OCI-LY3 (cell line): ENCODE measurements at regions not wholly inside any gene's neighbourhood (a gene's known extent, or its start where the extent isn't known, plus 50 kb on each side); places are given as distances from the start of the nearest gene placed in this dataset.

Experiments
- H2AFZ ChIP-seq: fragments of 200-600, 300-600 bp; shearing (Covaris generic); 2 replicates; pipeline ENCODE4 v1.6.0; 2014; ENCODE audit warnings: antibody characterized with exemption, low read depth, low read length
- H3K27ac ChIP-seq: fragments of 200-600, 300-600 bp; sonication (generic); 2 replicates; pipeline ENCODE4 v1.5.1; 2014; ENCODE audit warnings: mild to moderate bottlenecking, low read length, moderate library complexity, mixed read lengths
- H3K27me3 ChIP-seq: fragments of 200-600, 300-600 bp; sonication (generic); 2 replicates; pipeline ENCODE4 v1.6.1; 2014; ENCODE audit warnings: low read depth, low read length, mixed read lengths
- H3K36me3 ChIP-seq: fragments of 200-600, 300-600 bp; sonication (generic); replicated peaks from 2 replicates; pipeline ENCODE3; 2014; ENCODE audit warnings: low read depth, low read length, mixed read lengths
- H3K4me1 ChIP-seq: fragments of 300-600, 200-600 bp; sonication (generic); 2 replicates; pipeline ENCODE4 v1.6.1; 2014; ENCODE audit warnings: low read length, mixed read lengths
- H3K4me2 ChIP-seq: fragments of 200-600, 300-600 bp; sonication (generic); 2 replicates; pipeline ENCODE4 v1.6.1; 2014; ENCODE audit warnings: low read length, mixed read lengths
- H3K4me3 ChIP-seq: fragments of 300-600, 200-600 bp; sonication (generic); 2 replicates; pipeline ENCODE4 v1.5.1; 2014; ENCODE audit warnings: antibody characterized with exemption, mild to moderate bottlenecking, low read length, moderate library complexity
- H3K79me2 ChIP-seq: fragments of 300-600, 200-600 bp; shearing (Covaris generic); 2 replicates; pipeline ENCODE4 v1.6.1; 2014; ENCODE audit warnings: mild to moderate bottlenecking, low read length, mixed read lengths
- H3K9ac ChIP-seq: fragments of 300-600, 200-600 bp; shearing (Covaris generic); 2 replicates; pipeline ENCODE4 v1.6.0; 2014; ENCODE audit warnings: mild to moderate bottlenecking, low read length, moderate library complexity
- H3K9me3 ChIP-seq: fragments of 200-600, 300-600 bp; shearing (Covaris generic); 2 replicates; pipeline ENCODE4 v1.6.1; 2014; ENCODE audit warnings: low read length, mixed read lengths; ENCODE audit not compliant: insufficient read depth
- H4K20me1 ChIP-seq: fragments of 200-600, 300-600 bp; sonication (generic); 2 replicates; pipeline ENCODE4 v1.6.1; 2016; ENCODE audit warnings: low read length, mixed read lengths; ENCODE audit not compliant: insufficient read depth
- EZH2phosphoT487 ChIP-seq: fragments of 200-600 bp; shearing (Covaris generic); IDR thresholded peaks from 2 replicates; pipeline ENCODE4 v1.6.1; 2018; ENCODE audit warnings: antibody characterized with exemption, mixed run types, low read depth
- TF ChIP-seq, protein P1 (sequence below): fragments of 200-600, 300-600 bp; sonication (generic); IDR thresholded peaks from 2 replicates; pipeline ENCODE4 v1.5.1; 2014; ENCODE audit warnings: antibody characterized with exemption, low read length, low read depth

DNA sequence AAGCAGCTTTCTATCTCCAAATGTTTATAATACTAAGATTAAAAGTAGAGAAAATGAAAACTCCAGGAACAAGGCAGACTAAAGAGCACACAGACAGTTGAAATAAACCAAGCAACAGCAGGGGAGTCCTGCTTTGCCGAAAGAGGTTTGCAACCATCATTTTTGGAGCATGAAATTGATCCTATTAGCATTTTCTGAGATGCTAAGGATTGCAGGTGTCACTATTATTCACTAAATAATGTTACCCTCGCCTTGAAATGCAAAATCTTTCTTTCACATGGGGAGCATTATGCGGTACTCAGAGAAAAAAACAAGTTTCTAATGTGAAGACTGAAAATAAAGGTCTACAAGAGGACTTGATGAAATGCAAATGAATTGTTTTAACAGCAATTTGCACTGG lies 81.7 kb upstream of the DNAJC10 start:
- Histone ChIP-seq H2AFZ (no peak overlapping the region), H4K20me1 (no peaks in the 10 kb centered on the region), H3K36me3 (no peaks in the 10 kb centered on the region), H3K27ac (no peak overlapping the region), H3K4me2 (no peak overlapping the region), H3K79me2 (no peaks in the 10 kb centered on the region), H3K9ac (no peak overlapping the region), H3K4me1 (no peaks in the 10 kb centered on the region), H3K9me3 (no peaks in the 10 kb centered on the region), H3K4me3 (no peak overlapping the region), H3K27me3 (no peaks in the 10 kb centered on the region)
- TF ChIP-seq, protein P1, sequence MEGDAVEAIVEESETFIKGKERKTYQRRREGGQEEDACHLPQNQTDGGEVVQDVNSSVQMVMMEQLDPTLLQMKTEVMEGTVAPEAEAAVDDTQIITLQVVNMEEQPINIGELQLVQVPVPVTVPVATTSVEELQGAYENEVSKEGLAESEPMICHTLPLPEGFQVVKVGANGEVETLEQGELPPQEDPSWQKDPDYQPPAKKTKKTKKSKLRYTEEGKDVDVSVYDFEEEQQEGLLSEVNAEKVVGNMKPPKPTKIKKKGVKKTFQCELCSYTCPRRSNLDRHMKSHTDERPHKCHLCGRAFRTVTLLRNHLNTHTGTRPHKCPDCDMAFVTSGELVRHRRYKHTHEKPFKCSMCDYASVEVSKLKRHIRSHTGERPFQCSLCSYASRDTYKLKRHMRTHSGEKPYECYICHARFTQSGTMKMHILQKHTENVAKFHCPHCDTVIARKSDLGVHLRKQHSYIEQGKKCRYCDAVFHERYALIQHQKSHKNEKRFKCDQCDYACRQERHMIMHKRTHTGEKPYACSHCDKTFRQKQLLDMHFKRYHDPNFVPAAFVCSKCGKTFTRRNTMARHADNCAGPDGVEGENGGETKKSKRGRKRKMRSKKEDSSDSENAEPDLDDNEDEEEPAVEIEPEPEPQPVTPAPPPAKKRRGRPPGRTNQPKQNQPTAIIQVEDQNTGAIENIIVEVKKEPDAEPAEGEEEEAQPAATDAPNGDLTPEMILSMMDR: no peak

DNA sequence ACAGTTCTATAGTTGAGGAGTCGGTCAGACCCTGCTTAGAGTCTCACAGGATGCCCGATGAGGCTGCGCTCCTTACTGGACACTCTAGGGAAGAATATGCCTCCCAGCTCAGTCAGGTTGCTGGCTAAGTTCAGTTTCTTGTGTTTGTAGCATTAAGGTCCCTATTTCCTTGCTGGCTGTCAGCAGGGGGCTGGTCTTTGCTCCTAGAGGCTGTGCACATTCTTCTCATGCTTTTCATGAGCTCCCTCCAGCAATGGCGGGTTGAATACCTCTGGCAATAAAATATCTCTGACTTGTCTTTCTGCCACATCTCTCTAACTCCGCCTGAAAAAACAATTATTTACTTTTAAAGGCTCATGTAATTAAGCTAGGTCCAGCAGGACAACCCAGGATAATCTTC lies 79.4 kb upstream of the DNAJC10 start:
- Histone ChIP-seq H3K36me3 (no peaks in the 10 kb centered on the region), H3K4me2 (no peak overlapping the region), H3K79me2 (no peaks in the 10 kb centered on the region), H3K27me3 (no peaks in the 10 kb centered on the region), H3K9me3 (no peaks in the 10 kb centered on the region), H3K4me1 (no peaks in the 10 kb centered on the region), H3K4me3 (no peak overlapping the region), H3K9ac (no peak overlapping the region), H3K27ac (no peak overlapping the region), H4K20me1 (no peaks in the 10 kb centered on the region), H2AFZ (no peak overlapping the region)
- TF ChIP-seq, protein P1: no peak
- TF ChIP-seq EZH2phosphoT487: no peak

DNA sequence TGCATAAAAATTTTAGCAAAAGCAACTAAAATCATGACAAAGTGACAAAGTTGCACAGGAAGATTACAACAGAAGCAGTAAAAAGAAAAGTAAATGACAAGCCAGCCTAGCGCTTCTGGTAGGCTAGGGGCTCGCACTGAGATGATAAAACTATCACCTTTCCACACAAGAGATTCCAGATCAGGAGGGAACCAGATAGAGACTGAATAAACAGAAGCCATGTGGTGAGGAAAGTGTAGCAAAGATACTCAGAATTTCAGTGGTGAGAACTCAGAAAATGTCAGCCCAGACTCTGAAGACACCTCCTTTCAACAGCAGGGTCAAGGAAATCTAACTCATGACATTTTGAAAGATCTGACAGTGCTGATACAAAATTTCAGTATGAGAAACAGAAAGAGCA lies 77.4 kb upstream of the DNAJC10 start:
- Histone ChIP-seq H3K27ac (no peak overlapping the region), H3K27me3 (no peaks in the 10 kb centered on the region), H3K4me2 (no peak overlapping the region), H3K36me3 (no peaks in the 10 kb centered on the region), H3K9ac (no peak overlapping the region), H3K79me2 (no peaks in the 10 kb centered on the region), H3K9me3 (no peaks in the 10 kb centered on the region), H3K4me1 (no peaks in the 10 kb centered on the region), H3K4me3 (no peak overlapping the region), H2AFZ (no peak overlapping the region), H4K20me1 (no peaks in the 10 kb centered on the region)
- TF ChIP-seq, protein P1: no peak
- no peak for TF ChIP-seq EZH2phosphoT487

DNA sequence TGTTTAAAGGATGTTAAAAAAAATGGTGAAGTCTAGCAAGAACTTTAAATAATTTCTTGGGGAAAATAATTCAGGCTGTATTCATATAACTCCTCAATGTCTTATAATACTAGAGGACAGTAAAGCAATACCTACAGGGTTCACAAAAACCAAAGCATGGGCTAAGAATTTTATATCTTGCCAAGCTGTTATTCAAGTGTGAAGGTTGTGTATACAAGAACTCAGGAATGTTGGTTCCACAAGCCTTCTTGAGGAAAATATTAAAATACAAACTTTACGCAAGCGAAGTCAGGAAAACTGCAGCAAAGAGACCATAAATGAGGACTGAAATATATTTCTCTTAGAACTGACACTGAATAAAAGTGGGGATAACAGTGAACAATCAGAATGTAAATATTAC lies 76.1 kb upstream of the DNAJC10 start:
- H2AFZ ChIP-seq: no peak overlapping the region
- no peaks in the 10 kb centered on the region for H3K36me3 ChIP-seq
- no peaks in the 10 kb centered on the region for H3K9me3 ChIP-seq
- H3K9ac ChIP-seq: no peak overlapping the region
- no peaks in the 10 kb centered on the region for H3K79me2 ChIP-seq
- H3K27ac ChIP-seq: no peak overlapping the region
- no peaks in the 10 kb centered on the region for H4K20me1 ChIP-seq
- H3K4me1 ChIP-seq: no peaks in the 10 kb centered on the region
- no peak for TF ChIP-seq EZH2phosphoT487
- TF ChIP-seq, protein P1: no peak
- H3K4me3 ChIP-seq: no peak overlapping the region
- no peak overlapping the region for H3K4me2 ChIP-seq
- H3K27me3 ChIP-seq: no peaks in the 10 kb centered on the region
